ENCODE measurements at regions not wholly inside any gene's neighbourhood (a gene's known extent, or its start where the extent isn't known, plus 50 kb on each side); places are given as distances from the start of the nearest gene placed in this dataset.
"Not testable (repeated sequence)": the region's sequence is repeated elsewhere in the genome, so short reads cannot be mapped to it uniquely, and the experiment has no call there.

GRCh38 chr14:22152161-22152870, 436.7 kb downstream of the DAD1 start:
- DNase-seq (ENCODE audit: low read depth) = no peak

GRCh38 chr14:22151121-22151520, 437.9 kb downstream of the DAD1 start:
- DNase-seq (ENCODE audit: low read depth) = no peak

- no peak for DNase-seq (ENCODE audit: low read depth)
These were observed 440.0 kb downstream of the DAD1 start for GRCh38 chr14:22149058-22149457.

- no peak for DNase-seq (ENCODE audit: low read depth)
These were observed 441.3 kb downstream of the DAD1 start for GRCh38 chr14:22147716-22148115.

- no peak for DNase-seq (ENCODE audit: low read depth)
These were observed 445.7 kb downstream of the DAD1 start for GRCh38 chr14:22143363-22143762.

- no peak for DNase-seq (ENCODE audit: low read depth)
These were observed 448.4 kb downstream of the DAD1 start for GRCh38 chr14:22140633-22141032.

- no peak for DNase-seq (ENCODE audit: low read depth)
These were observed 457.1 kb downstream of the DAD1 start for GRCh38 chr14:22131749-22132476.

- DNase-seq (ENCODE audit: low read depth) = no peak
These were observed 450.5 kb upstream of the OR4E1 start for GRCh38 chr14:22124073-22124613.

GRCh38 chr14:22122829-22123560, 449.4 kb upstream of the OR4E1 start:
- no peak for DNase-seq (ENCODE audit: low read depth)

GRCh38 chr14:22122227-22122818, 448.7 kb upstream of the OR4E1 start:
- no peak for DNase-seq (ENCODE audit: low read depth)

GRCh38 chr14:22118899-22119477, 445.4 kb upstream of the OR4E1 start:
- peak; percentile 46 for DNase-seq (ENCODE audit: low read depth)

GRCh38 chr14:22113401-22113800, 439.8 kb upstream of the OR4E1 start:
- no peak for DNase-seq (ENCODE audit: low read depth)

GRCh38 chr14:22112004-22112403, 438.4 kb upstream of the OR4E1 start:
- no peak for DNase-seq (ENCODE audit: low read depth)

GRCh38 chr14:22107753-22108152, 434.1 kb upstream of the OR4E1 start:
- no peak for DNase-seq (ENCODE audit: low read depth)

GRCh38 chr14:22106700-22107697, 433.4 kb upstream of the OR4E1 start:
- DNase-seq (ENCODE audit: low read depth) = no peak

- no peak for DNase-seq (ENCODE audit: low read depth)
These were observed 432.0 kb upstream of the OR4E1 start for GRCh38 chr14:22105624-22106006.

- DNase-seq (ENCODE audit: low read depth) = no peak
These were observed 431.5 kb upstream of the OR4E1 start for GRCh38 chr14:22105006-22105623.

GRCh38 chr14:22100764-22101120, 427.1 kb upstream of the OR4E1 start:
- not testable (repeated sequence) for DNase-seq (ENCODE audit: low read depth)

GRCh38 chr14:22099942-22100763, 426.5 kb upstream of the OR4E1 start:
- DNase-seq (ENCODE audit: low read depth) = peak; percentile 67

Measured in iris pigment epithelial cell (primary cell).